Astrocyte of the cerebellum (primary cell): ENCODE measurements at regions not wholly inside any gene's neighbourhood (a gene's known extent, or its start where the extent isn't known, plus 50 kb on each side); places are given as distances from the start of the nearest gene placed in this dataset.

Source experiments
- DNase-seq: peaks from one replicate; pipeline ENCODE4 v3.0.0-alpha.2; 2011; ENCODE audit warnings: low read depth
- H3K4me3 ChIP-seq: 2 replicates; pipeline ENCODE4 v1.5.1; 2011; ENCODE audit warnings: mild to moderate bottlenecking, low read depth, low read length, moderate library complexity
- CTCF ChIP-seq: IDR thresholded peaks from 2 replicates; pipeline ENCODE4 v1.5.1; 2012; ENCODE audit warnings: low read length, low read depth, moderate library complexity, mild to moderate bottlenecking; ENCODE audit errors: missing control alignments
- in situ Hi-C: cut with HindIII; loops from 2 replicates; pipeline ENCODE4 v1.10.0; 2017; ENCODE audit warnings: low sequenced_read_pairs

- TF ChIP-seq CTCF, result no peak
- in situ Hi-C loops, result no loop called here
- no peak for DNase-seq
- H3K4me3 ChIP-seq, result no peak overlapping the region
Measured at GRCh38 chr6:4447639-4448330, 312.4 kb upstream of the ECI2 start.

- in situ Hi-C loops, result no loop called here
- no peak for TF ChIP-seq CTCF
- no peak overlapping the region for H3K4me3 ChIP-seq
- no peak for DNase-seq
Measured at GRCh38 chr6:4446982-4447381, 311.6 kb upstream of the ECI2 start.

GRCh38 chr6:4441981-4442434 lies 306.6 kb upstream of the ECI2 start:
- no peak for DNase-seq
- no peak for TF ChIP-seq CTCF
- no peak overlapping the region for H3K4me3 ChIP-seq
- in situ Hi-C loops, result no loop called here

GRCh38 chr6:4439159-4439558 lies 303.8 kb upstream of the ECI2 start:
- no peak for TF ChIP-seq CTCF
- H3K4me3 ChIP-seq, result no peak overlapping the region
- DNase-seq, result no peak
- in situ Hi-C loops, result no loop called here

GRCh38 chr6:4437342-4437741 lies 302.0 kb upstream of the ECI2 start:
- H3K4me3 ChIP-seq, result no peak overlapping the region
- in situ Hi-C loops, result no loop called here
- TF ChIP-seq CTCF, result no peak
- DNase-seq, result no peak

GRCh38 chr6:4435981-4436445 lies 300.6 kb upstream of the ECI2 start:
- no peak overlapping the region for H3K4me3 ChIP-seq
- in situ Hi-C loops, result no loop called here
- TF ChIP-seq CTCF, result no peak
- DNase-seq, result no peak
